Fibroblast of lung (primary cell): ENCODE measurements at regions not wholly inside any gene's neighbourhood (a gene's known extent, or its start where the extent isn't known, plus 50 kb on each side); places are given as distances from the start of the nearest gene placed in this dataset.

Experiments used
- DNase-seq, 2 donors: peaks; one replicate each; pipeline versions ENCODE4 v3.0.0 to v3.0.0-alpha.2; 2010; ENCODE audit warnings: low read depth in 2 of 2
- H2AFZ ChIP-seq: 2 replicates; pipeline ENCODE4 v1.5.1; 2012; ENCODE audit warnings: low read length, control low read depth, inconsistent platforms
- H3K27ac ChIP-seq: 2 replicates; pipeline ENCODE4 v1.5.1; 2011; ENCODE audit warnings: low read length, control low read depth; ENCODE audit not compliant: insufficient read depth
- H3K27me3 ChIP-seq: 2 replicates; pipeline ENCODE4 v1.5.1; 2011; ENCODE audit warnings: mild to moderate bottlenecking, low read length; ENCODE audit not compliant: control insufficient read depth, insufficient read depth
- H3K36me3 ChIP-seq: 2 replicates; pipeline ENCODE4 v1.5.1; 2011; ENCODE audit warnings: low read length; ENCODE audit not compliant: control insufficient read depth, insufficient read depth
- H3K4me1 ChIP-seq: 2 replicates; pipeline ENCODE4 v1.5.1; 2011; ENCODE audit warnings: low read length; ENCODE audit not compliant: control insufficient read depth, insufficient read depth; ENCODE audit errors: extremely low read depth
- H3K4me2 ChIP-seq: 2 replicates; pipeline ENCODE4 v1.5.1; 2011; ENCODE audit warnings: low read length, control low read depth; ENCODE audit not compliant: insufficient read depth; ENCODE audit errors: extremely low read depth
- H3K4me3 ChIP-seq, 4 experiments: fragments of 200-600 bp in 1 of 4; sonication (generic) in 1 of 4; replicated peaks in 1 of 4; 2 replicates each; pipeline ENCODE4 v1.5.1; 2011 to 2016; ENCODE audit warnings: low read length in 4 of 4, low read depth in 3 of 4, mild to moderate bottlenecking in 3 of 4, control low read depth in 2 of 4, inconsistent platforms in 1 of 4, mixed read lengths in 1 of 4; ENCODE audit not compliant: insufficient read depth in 1 of 4; ENCODE audit errors: control extremely low read depth in 1 of 4
- H3K79me2 ChIP-seq: 2 replicates; pipeline ENCODE4 v1.5.1; 2012; ENCODE audit warnings: mild to moderate bottlenecking, low read length, inconsistent platforms; ENCODE audit not compliant: control insufficient read depth, insufficient read depth
- H3K9ac ChIP-seq: 2 replicates; pipeline ENCODE4 v1.5.1; 2011; ENCODE audit warnings: mild to moderate bottlenecking, low read length, control low read depth; ENCODE audit not compliant: insufficient read depth
- H3K9me3 ChIP-seq: 2 replicates; pipeline ENCODE4 v1.5.1; 2012; ENCODE audit warnings: low read depth, low read length; ENCODE audit not compliant: control insufficient read depth, insufficient read depth
- H4K20me1 ChIP-seq: 2 replicates; pipeline ENCODE4 v1.5.1; 2011; ENCODE audit warnings: low read length; ENCODE audit not compliant: control insufficient read depth, insufficient read depth; ENCODE audit errors: extremely low read depth
- CTCF ChIP-seq, 2 donors: IDR thresholded peaks in 1 of 2; conservative IDR thresholded peaks in 1 of 2; 1 replicate in 1 of 2; 2 replicates in 1 of 2; pipeline ENCODE4 v1.5.1; 2011 to 2012; ENCODE audit warnings: low read length in 2 of 2, control low read depth in 1 of 2, inconsistent platforms in 1 of 2, low read depth in 1 of 2, mild to moderate bottlenecking in 1 of 2
- EZH2 ChIP-seq: IDR thresholded peaks from 2 replicates; pipeline ENCODE4 v1.5.1; 2012; ENCODE audit warnings: low read length, control low read depth, mild to moderate bottlenecking; ENCODE audit errors: missing control alignments

GRCh38 chr21:35451276-35451675 lies 402.2 kb upstream of the RUNX1 start:
- TF ChIP-seq CTCF (conservative IDR thresholded peaks at IDR 0.05 in 1 of 2, IDR thresholded peaks at IDR 0.05 in 1 of 2; ENCODE audit: low read depth in 1 of 2, low read length in 2 of 2) (no peak), EZH2 (no peak)
- H3K79me2 ChIP-seq: no peaks in the 10 kb centered on the region
- DNase-seq: no peak

GRCh38 chr21:35450830-35451229 lies 401.7 kb upstream of the RUNX1 start:
- TF ChIP-seq CTCF (conservative IDR thresholded peaks at IDR 0.05 in 1 of 2, IDR thresholded peaks at IDR 0.05 in 1 of 2; ENCODE audit: low read depth in 1 of 2, low read length in 2 of 2) (no peak), EZH2 (no peak)
- Histone ChIP-seq H4K20me1 (no peaks in the 10 kb centered on the region), H3K4me3 (no peak overlapping the region), H3K9me3 (no peaks in the 10 kb centered on the region), H3K27me3 (no peaks in the 10 kb centered on the region), H3K4me1 (no peaks in the 10 kb centered on the region), H3K36me3 (no peaks in the 10 kb centered on the region), H3K79me2 (no peaks in the 10 kb centered on the region), H3K9ac (no peak overlapping the region), H3K27ac (no peak overlapping the region), H2AFZ (no peak overlapping the region), H3K4me2 (no peak overlapping the region)
- DNase-seq: no peak

More at GRCh38 chr21:35451276-35451675, 402.2 kb upstream of the RUNX1 start:
- Histone ChIP-seq H3K27ac (no peak overlapping the region), H3K27me3 (no peaks in the 10 kb centered on the region), H3K9me3 (no peaks in the 10 kb centered on the region), H3K4me1 (no peaks in the 10 kb centered on the region), H3K4me3 (no peak overlapping the region), H4K20me1 (no peaks in the 10 kb centered on the region), H2AFZ (no peak overlapping the region), H3K36me3 (no peaks in the 10 kb centered on the region), H3K9ac (no peak overlapping the region), H3K4me2 (no peak overlapping the region)

- no peak overlapping the region for H3K9ac ChIP-seq
These were observed 400.7 kb upstream of the RUNX1 start for GRCh38 chr21:35449846-35450245.

More at GRCh38 chr21:35449846-35450245, 400.7 kb upstream of the RUNX1 start:
- no peaks in the 10 kb centered on the region for H3K27me3 ChIP-seq
- no peak overlapping the region for H2AFZ ChIP-seq
- H3K4me3 ChIP-seq: no peak overlapping the region
- H3K79me2 ChIP-seq: no peaks in the 10 kb centered on the region
- H3K4me2 ChIP-seq: no peak overlapping the region
- H3K36me3 ChIP-seq: no peaks in the 10 kb centered on the region
- no peaks in the 10 kb centered on the region for H4K20me1 ChIP-seq
- no peak for TF ChIP-seq EZH2
- TF ChIP-seq CTCF (conservative IDR thresholded peaks at IDR 0.05 in 1 of 2, IDR thresholded peaks at IDR 0.05 in 1 of 2; ENCODE audit: low read depth in 1 of 2, low read length in 2 of 2): no peak
- DNase-seq: no peak
- H3K4me1 ChIP-seq: no peaks in the 10 kb centered on the region
- no peak overlapping the region for H3K27ac ChIP-seq
- no peaks in the 10 kb centered on the region for H3K9me3 ChIP-seq
